ENCODE measurements at regions not wholly inside any gene's neighbourhood (a gene's known extent, or its start where the extent isn't known, plus 50 kb on each side); places are given as distances from the start of the nearest gene placed in this dataset.

- TF ChIP-seq CTCF (IDR thresholded peaks at IDR 0.05; ENCODE audit: poor library complexity) (no peak), EZH2 (IDR thresholded peaks at IDR 0.05; ENCODE audit: borderline replicate concordance) (no peak), EZH2phosphoT487 (IDR thresholded peaks at IDR 0.05; ENCODE audit: low read depth, severe bottlenecking, unreplicated experiment) (no peak)
Measured at GRCh38 chr19:30762651-30763050, 390.5 kb downstream of the ZNF536 start.

Measured in hepatocyte (in vitro differentiated cells).